ENCODE measurements at regions not wholly inside any gene's neighbourhood (a gene's known extent, or its start where the extent isn't known, plus 50 kb on each side); places are given as distances from the start of the nearest gene placed in this dataset.

DNA sequence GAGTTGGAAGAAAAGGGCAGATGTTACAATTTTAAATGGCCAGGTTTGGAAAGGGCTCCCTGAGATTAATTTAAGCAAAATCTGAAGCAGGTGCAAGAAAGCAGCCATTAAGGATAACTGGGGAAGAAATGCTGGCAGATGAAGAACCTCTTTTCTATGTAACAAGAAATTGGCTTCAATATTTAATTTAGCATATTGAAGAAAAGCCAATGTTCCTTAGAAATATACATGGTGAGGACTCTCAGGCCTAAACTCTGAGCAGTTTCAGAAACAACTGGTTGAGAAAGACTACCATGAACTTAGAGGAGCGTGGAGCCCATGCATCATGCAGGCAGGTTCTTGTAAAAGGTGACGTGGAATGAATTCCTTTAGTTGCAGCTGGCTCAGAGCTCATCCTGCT lies 152.8 kb downstream of the LRIG3 start:
- H3K56ac ChIP-seq (ENCODE audit: extremely low read depth, insufficient read depth, low read length), result no peak overlapping the region
- H2AK5ac ChIP-seq (ENCODE audit: low read depth, low read length), result no peak overlapping the region
- no peaks in the 10 kb centered on the region for H3K36me3 ChIP-seq (ENCODE audit: control insufficient read depth, insufficient read depth, low read length)
- H3K27ac ChIP-seq (ENCODE audit: insufficient read depth, low read length), result no peak overlapping the region
- no peak overlapping the region for H3K4me2 ChIP-seq (ENCODE audit: low read depth, low read length)
- H4K20me1 ChIP-seq (ENCODE audit: insufficient read depth, low read length), result no peaks in the 10 kb centered on the region
- H3K4me3 ChIP-seq (ENCODE audit: insufficient read depth, low read depth, low read length), result no peak overlapping the region
- no peak overlapping the region for H3K14ac ChIP-seq (replicated peaks; ENCODE audit: low read depth, low read length)
- H4K5ac ChIP-seq (ENCODE audit: low read depth, low read length), result no peak overlapping the region
- H3K27me3 ChIP-seq (ENCODE audit: control insufficient read depth, insufficient read depth, low read length), result no peaks in the 10 kb centered on the region
- no peak overlapping the region for H2AFZ ChIP-seq (replicated peaks; ENCODE audit: low read length, poor library complexity)
- ChIA-PET CTCF (no interaction called here), POLR2A (ENCODE audit: unreplicated experiment) (no interaction called here)
- no peak overlapping the region for H3K18ac ChIP-seq (ENCODE audit: low read depth, low read length)
- H3K23ac ChIP-seq (ENCODE audit: low read depth, low read length), result 0 out of 2 replicates have a peak overlapping the region, but pooled peaks have one; percentile 36
- peaks cover 9% of the 10 kb centered on the region for H3K4me1 ChIP-seq (ENCODE audit: control insufficient read depth, insufficient read depth, low read length)
- no peak overlapping the region for H2BK15ac ChIP-seq (ENCODE audit: low read depth, low read length)
- no peaks in the 10 kb centered on the region for H3K79me1 ChIP-seq (ENCODE audit: low read depth in 1 of 2, low read length in 2 of 2)
- intact Hi-C loops (cut with micrococcal nuclease), result loop anchor here (10.0 kb wide), 3 partner anchors 223 to 423 kb away; no protein-coding TSS in a partner anchor
- no peaks in the 10 kb centered on the region for H3K9me3 ChIP-seq (ENCODE audit: control insufficient read depth, insufficient read depth, low read length)
- BruUV-seq (replicated peaks), result no TSS peak
- ATAC-seq (ENCODE audit: low read depth) (no peak), DNase-seq (no peak)
- no peak overlapping the region for H2AK9ac ChIP-seq (replicated peaks; ENCODE audit: low read depth, low read length, poor library complexity)
- H2BK20ac ChIP-seq (ENCODE audit: low read depth, low read length), result no peak overlapping the region
- H2BK5ac ChIP-seq (ENCODE audit: low read depth, low read length, poor library complexity, severe bottlenecking), result no peak overlapping the region
- no peak overlapping the region for H3K9ac ChIP-seq (ENCODE audit: low read depth, low read length)
- in situ Hi-C loops (cut with MboI; ENCODE audit: low sequenced_read_pairs), result no loop called here
- TF ChIP-seq FOS (IDR thresholded peaks at IDR 0.05; ENCODE audit: low read depth, low read length), result no peak
- TF ChIP-seq, protein P1, sequence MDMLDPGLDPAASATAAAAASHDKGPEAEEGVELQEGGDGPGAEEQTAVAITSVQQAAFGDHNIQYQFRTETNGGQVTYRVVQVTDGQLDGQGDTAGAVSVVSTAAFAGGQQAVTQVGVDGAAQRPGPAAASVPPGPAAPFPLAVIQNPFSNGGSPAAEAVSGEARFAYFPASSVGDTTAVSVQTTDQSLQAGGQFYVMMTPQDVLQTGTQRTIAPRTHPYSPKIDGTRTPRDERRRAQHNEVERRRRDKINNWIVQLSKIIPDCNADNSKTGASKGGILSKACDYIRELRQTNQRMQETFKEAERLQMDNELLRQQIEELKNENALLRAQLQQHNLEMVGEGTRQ (IDR thresholded peaks at IDR 0.05; ENCODE audit: low read depth, low read length), result no peak
- no peak for TF ChIP-seq RCOR1 (IDR thresholded peaks at IDR 0.05; ENCODE audit: insufficient replicate concordance, low read length)
- no peak for TF ChIP-seq NFE2L2 (IDR thresholded peaks at IDR 0.05; ENCODE audit: low read depth, low read length)
- no peak for TF ChIP-seq POLR2A (IDR thresholded peaks at IDR 0.05; ENCODE audit: low read depth, low read length)
- TF ChIP-seq CEBPB (IDR thresholded peaks at IDR 0.05; ENCODE audit: low read depth, low read length), result no peak
- TF ChIP-seq, protein P2, sequence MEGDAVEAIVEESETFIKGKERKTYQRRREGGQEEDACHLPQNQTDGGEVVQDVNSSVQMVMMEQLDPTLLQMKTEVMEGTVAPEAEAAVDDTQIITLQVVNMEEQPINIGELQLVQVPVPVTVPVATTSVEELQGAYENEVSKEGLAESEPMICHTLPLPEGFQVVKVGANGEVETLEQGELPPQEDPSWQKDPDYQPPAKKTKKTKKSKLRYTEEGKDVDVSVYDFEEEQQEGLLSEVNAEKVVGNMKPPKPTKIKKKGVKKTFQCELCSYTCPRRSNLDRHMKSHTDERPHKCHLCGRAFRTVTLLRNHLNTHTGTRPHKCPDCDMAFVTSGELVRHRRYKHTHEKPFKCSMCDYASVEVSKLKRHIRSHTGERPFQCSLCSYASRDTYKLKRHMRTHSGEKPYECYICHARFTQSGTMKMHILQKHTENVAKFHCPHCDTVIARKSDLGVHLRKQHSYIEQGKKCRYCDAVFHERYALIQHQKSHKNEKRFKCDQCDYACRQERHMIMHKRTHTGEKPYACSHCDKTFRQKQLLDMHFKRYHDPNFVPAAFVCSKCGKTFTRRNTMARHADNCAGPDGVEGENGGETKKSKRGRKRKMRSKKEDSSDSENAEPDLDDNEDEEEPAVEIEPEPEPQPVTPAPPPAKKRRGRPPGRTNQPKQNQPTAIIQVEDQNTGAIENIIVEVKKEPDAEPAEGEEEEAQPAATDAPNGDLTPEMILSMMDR (conservative IDR thresholded peaks at IDR 0.05; ENCODE audit: low read depth, low read length), result no peak
- no peak for TF ChIP-seq MAZ (IDR thresholded peaks at IDR 0.05; ENCODE audit: borderline replicate concordance, low read depth, low read length)
- TF ChIP-seq MAFK (IDR thresholded peaks at IDR 0.05; ENCODE audit: low read depth, low read length), result no peak
- TF ChIP-seq CHD1 (IDR thresholded peaks at IDR 0.05; ENCODE audit: low read depth, low read length), result no peak
- TF ChIP-seq, protein P3, sequence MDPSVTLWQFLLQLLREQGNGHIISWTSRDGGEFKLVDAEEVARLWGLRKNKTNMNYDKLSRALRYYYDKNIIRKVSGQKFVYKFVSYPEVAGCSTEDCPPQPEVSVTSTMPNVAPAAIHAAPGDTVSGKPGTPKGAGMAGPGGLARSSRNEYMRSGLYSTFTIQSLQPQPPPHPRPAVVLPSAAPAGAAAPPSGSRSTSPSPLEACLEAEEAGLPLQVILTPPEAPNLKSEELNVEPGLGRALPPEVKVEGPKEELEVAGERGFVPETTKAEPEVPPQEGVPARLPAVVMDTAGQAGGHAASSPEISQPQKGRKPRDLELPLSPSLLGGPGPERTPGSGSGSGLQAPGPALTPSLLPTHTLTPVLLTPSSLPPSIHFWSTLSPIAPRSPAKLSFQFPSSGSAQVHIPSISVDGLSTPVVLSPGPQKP (IDR thresholded peaks at IDR 0.05; ENCODE audit: borderline replicate concordance, low read depth, low read length), result no peak
- TF ChIP-seq RFX5 (IDR thresholded peaks at IDR 0.05; ENCODE audit: low read depth, low read length), result no peak
- TF ChIP-seq SMC3 (IDR thresholded peaks at IDR 0.05; ENCODE audit: low read depth, low read length), result no peak
- no peak for TF ChIP-seq BHLHE40 (IDR thresholded peaks at IDR 0.05; ENCODE audit: low read depth, low read length)
- no peak overlapping the region; the same call in 1 of the 2 replicates for H4K91ac ChIP-seq (ENCODE audit: insufficient read depth, low read depth, low read length)
- no peak overlapping the region; the same call in 1 of the 2 replicates for H3K4ac ChIP-seq (ENCODE audit: low read depth, low read length)
- WGBS, 2 experiments (ENCODE audit: extremely low coverage in 2 of 2, insufficient read length in 1 of 2), result no CpG with 5 or more reads among the region's 2 CpGs
- dilution Hi-C loops (cut with HindIII; ENCODE audit: low sequenced_read_pairs, unreplicated experiment), result no loop called here
- no peak overlapping the region for H4K8ac ChIP-seq (ENCODE audit: low read depth in 2 of 2, low read length in 2 of 2)
- H3K9me1 ChIP-seq (ENCODE audit: insufficient read depth, low read length), result peaks cover 4% of the 10 kb centered on the region
- H2BK120ac ChIP-seq (ENCODE audit: low read depth, low read length), result no peak overlapping the region
